ENCODE measurements at regions not wholly inside any gene's neighbourhood (a gene's known extent, or its start where the extent isn't known, plus 50 kb on each side); places are given as distances from the start of the nearest gene placed in this dataset.

- H3K36me3 ChIP-seq = no peaks in the 10 kb centered on the region
- no peaks in the 10 kb centered on the region for H3K4me1 ChIP-seq
- TF ChIP-seq CTCF (IDR thresholded peaks at IDR 0.05) (no peak), POLR2A (IDR thresholded peaks at IDR 0.05) (no peak), EP300 (IDR thresholded peaks at IDR 0.05) (no peak), POLR2AphosphoS5 (IDR thresholded peaks at IDR 0.05) (no peak)
- ATAC-seq = no peak
- no peaks in the 10 kb centered on the region for H3K9me3 ChIP-seq
- WGBS, 2 donors (ENCODE audit: low coverage in 1 of 2) = 86 to 100% methylated on average over 2 to 3 of the region's 4 CpGs
- no peaks in the 10 kb centered on the region for H3K27me3 ChIP-seq
- H3K4me3 ChIP-seq = no peak overlapping the region
- H3K27ac ChIP-seq = no peak overlapping the region
Observed at GRCh38 chr5:99879791-99880511, 655.2 kb upstream of the FAM174A start.

- no peak overlapping the region for H3K4me3 ChIP-seq
- H3K36me3 ChIP-seq = no peaks in the 10 kb centered on the region
- no CpG with 5 or more reads among the region's 5 CpGs for WGBS, 2 donors (ENCODE audit: low coverage in 1 of 2)
- no peaks in the 10 kb centered on the region for H3K4me1 ChIP-seq
- H3K27ac ChIP-seq = no peak overlapping the region
- H3K9me3 ChIP-seq = no peaks in the 10 kb centered on the region
- TF ChIP-seq POLR2A (IDR thresholded peaks at IDR 0.05) = no peak
- no peak for TF ChIP-seq EP300 (IDR thresholded peaks at IDR 0.05)
- no peak for TF ChIP-seq CTCF (IDR thresholded peaks at IDR 0.05)
- no peak for TF ChIP-seq POLR2AphosphoS5 (IDR thresholded peaks at IDR 0.05)
- peak; percentile 7 for ATAC-seq
- no peaks in the 10 kb centered on the region for H3K27me3 ChIP-seq
Observed at GRCh38 chr5:99878830-99879229, 656.3 kb upstream of the FAM174A start.

- Histone ChIP-seq H3K27ac (no peak overlapping the region), H3K36me3 (no peaks in the 10 kb centered on the region), H3K4me1 (no peaks in the 10 kb centered on the region), H3K4me3 (no peak overlapping the region), H3K27me3 (no peaks in the 10 kb centered on the region), H3K9me3 (no peaks in the 10 kb centered on the region)
- WGBS, 2 donors (ENCODE audit: low coverage in 1 of 2) = 68 to 100% methylated on average over 2 of the region's 2 CpGs
- TF ChIP-seq EP300 (IDR thresholded peaks at IDR 0.05) (no peak), POLR2A (IDR thresholded peaks at IDR 0.05) (no peak), POLR2AphosphoS5 (IDR thresholded peaks at IDR 0.05) (no peak), CTCF (IDR thresholded peaks at IDR 0.05) (no peak)
- ATAC-seq = no peak
Observed at GRCh38 chr5:99866740-99867139, 668.4 kb upstream of the FAM174A start.

- ATAC-seq = no peak
- Histone ChIP-seq H3K27ac (no peak overlapping the region), H3K9me3 (no peaks in the 10 kb centered on the region), H3K4me1 (no peaks in the 10 kb centered on the region), H3K4me3 (no peak overlapping the region), H3K36me3 (no peaks in the 10 kb centered on the region), H3K27me3 (no peaks in the 10 kb centered on the region)
- TF ChIP-seq POLR2AphosphoS5 (IDR thresholded peaks at IDR 0.05) (no peak), CTCF (IDR thresholded peaks at IDR 0.05) (no peak), POLR2A (IDR thresholded peaks at IDR 0.05) (no peak), EP300 (IDR thresholded peaks at IDR 0.05) (no peak)
Observed at GRCh38 chr5:99865159-99865558, 670.0 kb upstream of the FAM174A start.

GRCh38 chr5:99835791-99836190 is 699.4 kb upstream of the FAM174A start:
- H3K27me3 ChIP-seq = no peaks in the 10 kb centered on the region
- no peaks in the 10 kb centered on the region for H3K4me1 ChIP-seq
- no peak overlapping the region for H3K27ac ChIP-seq
- no peak overlapping the region for H3K4me3 ChIP-seq
- no peaks in the 10 kb centered on the region for H3K9me3 ChIP-seq
- WGBS, 2 donors (ENCODE audit: low coverage in 1 of 2) = no CpG with 5 or more reads among the region's 4 CpGs
- TF ChIP-seq POLR2AphosphoS5 (IDR thresholded peaks at IDR 0.05) (no peak), POLR2A (IDR thresholded peaks at IDR 0.05) (no peak), CTCF (IDR thresholded peaks at IDR 0.05) (no peak), EP300 (IDR thresholded peaks at IDR 0.05) (no peak)
- no peaks in the 10 kb centered on the region for H3K36me3 ChIP-seq
- no peak for ATAC-seq
